ENCODE measurements at regions not wholly inside any gene's neighbourhood (a gene's known extent, or its start where the extent isn't known, plus 50 kb on each side); places are given as distances from the start of the nearest gene placed in this dataset.
"Not testable (repeated sequence)": the region's sequence is repeated elsewhere in the genome, so short reads cannot be mapped to it uniquely, and the experiment has no call there.

- DNase-seq: not testable (repeated sequence)
Observed at GRCh38 chr7:75201606-75202079, 109.3 kb downstream of the GTF2IRD2B start.

GRCh38 chr7:75205367-75206085 lies 113.1 kb downstream of the GTF2IRD2B start:
- DNase-seq: not testable (repeated sequence)

GRCh38 chr7:75215460-75215859 lies 123.1 kb downstream of the GTF2IRD2B start:
- not testable (repeated sequence) for DNase-seq

- DNase-seq: not testable (repeated sequence)
Observed at GRCh38 chr7:75216963-75217362, 124.6 kb downstream of the GTF2IRD2B start.

GRCh38 chr7:75226102-75226501 lies 133.7 kb downstream of the GTF2IRD2B start:
- not testable (repeated sequence) for DNase-seq

DNA sequence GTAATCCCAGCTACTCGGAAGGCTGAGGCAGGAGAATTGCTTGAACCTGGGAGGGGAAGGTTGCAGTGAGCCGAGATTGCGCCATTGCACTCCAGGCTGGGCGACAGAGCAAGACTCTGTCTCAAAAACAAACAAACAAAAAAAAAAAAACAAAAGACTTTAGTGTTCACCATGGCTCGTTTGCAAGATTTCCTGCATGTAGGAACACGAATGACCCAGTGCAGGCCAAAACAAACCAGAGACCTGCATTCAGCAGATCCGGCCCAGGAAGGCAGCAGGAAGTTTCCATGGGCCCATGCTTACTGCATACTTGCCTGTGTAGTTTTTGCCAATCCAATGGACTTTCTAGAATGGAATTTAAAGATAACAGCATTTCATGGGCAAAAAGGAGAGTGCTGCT lies 137.2 kb downstream of the GTF2IRD2B start:
- not testable (repeated sequence) for DNase-seq

DNA sequence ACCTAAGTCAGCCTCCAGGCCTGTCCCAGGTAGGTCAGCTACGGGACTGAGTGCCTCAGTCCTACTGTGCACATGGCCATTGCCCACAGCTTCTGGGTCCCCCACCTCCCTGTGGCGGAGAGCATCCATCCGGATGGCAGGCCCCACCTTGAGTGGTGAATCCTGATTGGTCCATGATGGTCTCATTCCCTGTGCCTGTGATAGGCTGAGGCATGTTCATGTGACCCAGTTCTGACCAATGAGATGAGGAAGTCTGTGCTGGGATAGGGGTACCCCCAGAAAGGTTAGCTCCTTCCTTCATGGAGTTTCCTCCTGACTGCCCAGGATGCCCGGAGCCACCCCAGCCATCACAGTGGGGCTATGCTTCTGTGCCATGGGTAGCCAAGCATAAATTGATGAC lies 138.2 kb downstream of the GTF2IRD2B start:
- not testable (repeated sequence) for DNase-seq

GRCh38 chr7:75235092-75235826 lies 142.9 kb downstream of the GTF2IRD2B start:
- not testable (repeated sequence) for DNase-seq

- not testable (repeated sequence) for DNase-seq
Observed at GRCh38 chr7:75235827-75236167, 143.4 kb downstream of the GTF2IRD2B start.

- peak; percentile 83 for DNase-seq
Observed at GRCh38 chr7:75237255-75238187, 145.1 kb downstream of the GTF2IRD2B start.

DNA sequence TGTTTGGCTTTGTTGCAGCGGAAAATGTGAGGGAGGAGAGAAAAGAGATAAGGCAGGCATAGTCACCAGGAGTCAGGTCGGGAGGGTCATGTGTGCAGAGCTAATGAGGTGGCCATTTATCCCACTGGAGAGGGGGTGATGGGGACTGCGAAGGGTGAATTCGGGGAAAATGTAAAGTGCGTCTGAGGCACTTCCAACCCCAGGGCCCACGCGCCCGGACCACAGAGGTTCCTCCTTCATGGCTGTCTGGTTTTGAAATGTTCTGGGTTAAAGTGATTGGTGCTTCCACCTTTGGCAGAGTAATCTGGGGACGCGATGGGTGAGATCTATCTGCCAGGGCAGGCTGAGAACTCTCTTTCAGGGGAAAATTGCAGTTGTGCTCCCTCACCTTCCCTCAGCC lies 145.9 kb downstream of the GTF2IRD2B start:
- DNase-seq: not testable (repeated sequence)

DNA sequence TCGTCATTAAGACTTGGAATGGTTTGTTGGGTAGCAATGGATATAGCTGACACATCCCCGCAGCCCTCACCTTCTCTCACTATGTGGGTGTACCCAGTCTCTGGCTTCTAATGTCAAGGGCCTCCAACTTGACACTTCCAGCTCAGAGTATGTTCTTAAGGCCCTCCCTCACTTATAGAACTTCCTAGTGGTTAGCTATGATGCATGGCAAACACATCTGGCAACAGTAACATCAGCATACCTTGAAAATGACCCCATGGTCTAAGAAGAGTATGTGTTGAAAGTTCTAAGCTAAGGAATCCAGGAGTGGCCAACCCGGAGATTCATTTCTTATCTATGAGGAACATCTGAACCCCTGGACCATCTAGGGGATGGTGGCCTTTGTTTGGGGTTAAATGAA lies 151.2 kb downstream of the GTF2IRD2B start:
- not testable (repeated sequence) for DNase-seq

GRCh38 chr7:75248216-75248615 lies 147.2 kb upstream of the TRIM73 start:
- DNase-seq: not testable (repeated sequence)

GRCh38 chr7:75254238-75254637 lies 141.2 kb upstream of the TRIM73 start:
- not testable (repeated sequence) for DNase-seq

DNA sequence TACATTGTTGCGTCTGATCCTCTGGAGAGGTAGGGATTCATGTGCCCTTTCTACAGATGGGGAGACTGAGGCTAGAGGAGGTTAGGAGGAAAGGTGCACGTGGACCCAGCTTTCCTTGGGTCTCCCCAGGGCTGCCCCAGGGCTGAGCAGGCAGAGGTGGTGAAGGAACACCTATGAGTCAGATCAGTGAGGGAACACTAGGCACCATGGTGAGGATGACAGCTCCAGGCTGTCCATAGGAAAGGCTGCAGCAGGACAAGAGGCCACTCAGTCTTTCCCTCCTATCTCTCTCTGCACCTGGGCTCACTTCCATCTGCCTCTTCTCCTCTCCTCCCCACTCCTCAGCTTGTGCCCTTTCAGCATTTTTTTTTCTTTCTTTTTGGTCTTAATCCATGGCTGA lies 138.0 kb upstream of the TRIM73 start:
- not testable (repeated sequence) for DNase-seq

DNA sequence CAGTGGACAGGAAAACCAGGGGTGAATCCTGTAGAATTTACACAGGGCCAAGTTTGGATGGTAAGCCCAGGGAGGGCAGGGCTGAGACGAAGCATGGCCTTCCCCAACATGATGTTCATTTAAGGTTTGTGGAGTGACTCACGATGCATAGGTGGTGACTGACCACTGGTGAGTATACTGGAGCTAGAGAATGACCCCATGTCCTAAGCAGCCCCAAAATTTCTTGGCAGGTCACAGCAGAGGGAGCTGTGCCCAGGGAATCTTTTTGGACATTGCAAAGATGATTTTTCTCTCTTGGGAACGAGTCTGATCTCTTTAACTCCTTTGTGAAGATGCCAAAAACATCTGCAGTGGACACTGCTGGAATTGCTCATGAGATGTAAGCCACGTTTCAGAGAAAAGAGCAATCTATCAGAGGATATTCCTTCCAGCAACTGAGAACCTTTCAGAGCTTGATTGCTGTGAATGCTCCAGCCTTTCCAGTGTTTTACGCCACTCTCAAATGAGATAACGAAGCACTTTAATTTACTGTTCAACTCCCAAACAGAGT lies 135.9 kb upstream of the TRIM73 start:
- not testable (repeated sequence) for DNase-seq

DNA sequence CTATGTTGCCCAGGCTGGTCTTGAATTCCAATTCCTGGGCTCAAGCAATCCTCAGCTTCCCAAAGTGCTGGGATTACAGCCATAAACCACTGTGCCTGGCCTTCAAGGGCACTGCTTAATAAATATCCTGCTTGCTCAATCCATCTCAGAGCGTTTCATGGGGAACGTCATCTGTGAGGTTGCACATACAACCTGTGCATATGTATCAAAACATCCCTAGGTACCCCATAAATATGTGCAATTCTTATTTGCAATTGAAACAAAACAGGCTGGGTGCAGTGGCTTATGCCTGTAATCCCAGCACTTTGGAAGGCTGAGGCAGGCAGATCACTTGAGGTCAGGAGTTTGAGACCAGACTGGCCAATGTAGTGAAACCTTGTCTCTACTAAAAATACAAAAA lies 133.8 kb upstream of the TRIM73 start:
- DNase-seq: not testable (repeated sequence)

- DNase-seq: not testable (repeated sequence)
Observed at GRCh38 chr7:75268158-75268557, 127.3 kb upstream of the TRIM73 start.

DNA sequence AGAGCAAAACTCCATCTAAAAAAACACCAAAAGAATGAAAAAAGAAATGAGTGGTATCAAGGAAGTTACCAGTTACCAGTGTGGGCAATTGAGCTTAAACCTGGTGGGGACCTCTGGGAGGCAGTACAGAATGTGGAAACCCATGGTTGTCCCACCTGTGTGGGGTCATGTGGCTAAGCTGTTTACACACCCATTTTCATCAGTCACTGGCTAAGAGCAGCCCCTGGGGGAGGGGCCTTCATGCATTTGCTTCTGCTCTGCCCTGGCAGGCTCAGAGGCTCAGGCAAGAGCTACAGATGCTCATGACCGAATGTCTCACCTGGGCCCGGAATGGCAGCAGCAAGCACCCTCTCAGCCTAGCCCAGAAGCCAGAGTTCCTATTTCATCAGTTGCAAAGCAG lies 126.3 kb upstream of the TRIM73 start:
- DNase-seq: not testable (repeated sequence)

DNA sequence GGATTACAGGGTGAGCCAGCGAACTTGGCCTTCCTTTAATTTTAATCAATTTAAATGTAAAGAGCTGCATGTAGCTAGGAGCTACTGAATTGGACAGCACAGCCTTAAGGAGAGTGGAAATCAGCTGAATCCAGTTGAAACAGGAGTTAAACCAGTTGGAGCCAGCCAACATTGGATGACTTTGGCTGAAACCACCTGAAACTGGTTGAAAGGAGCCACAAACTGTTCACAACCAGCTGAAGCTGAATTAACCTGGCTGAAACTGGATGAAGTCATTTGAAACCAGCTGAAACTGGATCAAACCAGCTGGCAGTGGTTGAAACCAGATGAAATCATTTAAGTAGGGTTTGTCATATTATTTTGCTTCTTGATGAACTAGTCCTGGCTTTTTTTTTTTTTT lies 121.3 kb upstream of the TRIM73 start:
- not testable (repeated sequence) for DNase-seq

All from activated effector memory CD4-positive, alpha-beta T cell treated with anti-CD3 and anti-CD28 coated beads, Interleukin-2, amount 50 U/mL, for 16 hours (primary cell).